ENCODE measurements at regions not wholly inside any gene's neighbourhood (a gene's known extent, or its start where the extent isn't known, plus 50 kb on each side); places are given as distances from the start of the nearest gene placed in this dataset.

DNA sequence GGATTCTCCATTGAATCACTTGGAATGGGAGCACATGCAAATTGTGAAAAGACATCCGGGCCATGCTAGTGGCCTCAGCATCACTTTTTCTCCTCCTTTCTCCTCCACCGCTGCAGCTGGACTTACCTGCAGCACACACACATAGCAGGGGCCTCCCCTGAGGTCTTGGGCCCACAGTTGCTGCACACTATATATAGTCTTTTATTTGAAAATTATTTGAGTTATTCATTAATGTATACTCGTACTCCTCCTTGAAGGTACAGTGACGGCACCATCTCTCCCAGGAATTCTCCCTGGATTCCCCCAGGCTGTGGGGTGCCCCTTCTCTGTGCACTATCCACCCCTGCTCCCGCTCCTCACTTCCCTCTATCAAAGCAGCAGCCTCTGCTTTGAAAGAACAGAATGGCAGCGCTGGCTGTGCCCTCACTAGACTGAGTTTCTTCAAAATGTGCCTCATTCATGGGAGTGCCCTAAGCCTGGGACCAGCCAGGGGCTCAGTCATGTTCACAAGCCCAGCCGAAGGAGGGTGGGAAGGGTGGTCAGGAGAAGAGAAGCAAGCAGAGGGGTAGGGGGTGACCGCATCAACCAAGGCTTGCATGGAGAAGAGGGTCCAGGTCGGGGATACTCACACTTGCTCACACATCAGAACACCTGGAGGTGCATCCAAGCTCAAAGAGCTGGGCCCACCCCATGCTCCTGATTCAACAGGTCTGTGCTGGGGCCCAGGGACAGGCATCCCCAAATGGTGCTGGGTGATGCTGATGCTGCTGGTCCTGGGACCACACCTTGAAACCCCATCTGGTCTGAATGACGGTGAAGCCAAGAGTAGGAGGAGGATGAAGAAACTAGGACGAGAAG is 156.2 kb upstream of the ZMIZ1 start:
- no peak for TF ChIP-seq EZH2 (IDR thresholded peaks at IDR 0.05; ENCODE audit: borderline replicate concordance, low read length)
- TF ChIP-seq, protein P1, sequence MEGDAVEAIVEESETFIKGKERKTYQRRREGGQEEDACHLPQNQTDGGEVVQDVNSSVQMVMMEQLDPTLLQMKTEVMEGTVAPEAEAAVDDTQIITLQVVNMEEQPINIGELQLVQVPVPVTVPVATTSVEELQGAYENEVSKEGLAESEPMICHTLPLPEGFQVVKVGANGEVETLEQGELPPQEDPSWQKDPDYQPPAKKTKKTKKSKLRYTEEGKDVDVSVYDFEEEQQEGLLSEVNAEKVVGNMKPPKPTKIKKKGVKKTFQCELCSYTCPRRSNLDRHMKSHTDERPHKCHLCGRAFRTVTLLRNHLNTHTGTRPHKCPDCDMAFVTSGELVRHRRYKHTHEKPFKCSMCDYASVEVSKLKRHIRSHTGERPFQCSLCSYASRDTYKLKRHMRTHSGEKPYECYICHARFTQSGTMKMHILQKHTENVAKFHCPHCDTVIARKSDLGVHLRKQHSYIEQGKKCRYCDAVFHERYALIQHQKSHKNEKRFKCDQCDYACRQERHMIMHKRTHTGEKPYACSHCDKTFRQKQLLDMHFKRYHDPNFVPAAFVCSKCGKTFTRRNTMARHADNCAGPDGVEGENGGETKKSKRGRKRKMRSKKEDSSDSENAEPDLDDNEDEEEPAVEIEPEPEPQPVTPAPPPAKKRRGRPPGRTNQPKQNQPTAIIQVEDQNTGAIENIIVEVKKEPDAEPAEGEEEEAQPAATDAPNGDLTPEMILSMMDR (IDR thresholded peaks at IDR 0.05; ENCODE audit: low read length) = no peak
